Stimulated activated naive CD8-positive, alpha-beta T cell treated with anti-CD3 and anti-CD28 coated beads, Interleukin-15, amount 100 ng/mL, for 72 hours (primary cell): ENCODE measurements at regions not wholly inside any gene's neighbourhood (a gene's known extent, or its start where the extent isn't known, plus 50 kb on each side); places are given as distances from the start of the nearest gene placed in this dataset.
A peak's percentile ranks its signal among the peaks of the same experiment; 100 is the strongest.
"Not testable (repeated sequence)": the region's sequence is repeated elsewhere in the genome, so short reads cannot be mapped to it uniquely, and the experiment has no call there.

Source experiments
- ATAC-seq: fragments of 150-1000 bp; cut with Tn5 transposase; 2 replicates; pipeline ENCODE4 v1.10.0; 2021; ENCODE audit warnings: mild to moderate bottlenecking, moderate library complexity
- DNase-seq, 2 donors: peaks; one replicate each; pipeline ENCODE4 v3.0.0; 2021 to 2022
- H3K27ac Mint-ChIP-seq, 2 donors: one replicate each; pipeline ENCODE4 v1.8.0; 2022; ENCODE audit warnings: mild to moderate bottlenecking in 2 of 2, mixed read lengths in 2 of 2, moderate library complexity in 2 of 2
- H3K27me3 Mint-ChIP-seq: one replicate; pipeline ENCODE4 v1.8.0; 2022; ENCODE audit warnings: mixed read lengths
- H3K4me1 Mint-ChIP-seq: one replicate; pipeline ENCODE4 v1.8.0; 2022; ENCODE audit warnings: mild to moderate bottlenecking, mixed read lengths
- H3K4me3 Mint-ChIP-seq, 2 donors: one replicate each; pipeline ENCODE4 v1.8.0; 2022; ENCODE audit warnings: mild to moderate bottlenecking in 2 of 2, mixed read lengths in 2 of 2, moderate library complexity in 1 of 2
- H3K9me3 Mint-ChIP-seq, 2 donors: one replicate each; pipeline ENCODE4 v1.8.0; 2022; ENCODE audit warnings: mixed read lengths in 2 of 2

GRCh38 chr4:9679704-9680478 is 101.5 kb upstream of the DRD5 start:
- DNase-seq (no peak), ATAC-seq (no peak)
- H3K27me3 Mint-ChIP-seq = no peaks in the 10 kb centered on the region
- H3K9me3 Mint-ChIP-seq = no peaks in the 10 kb centered on the region
- no peaks in the 10 kb centered on the region for H3K4me1 Mint-ChIP-seq
- H3K4me3 Mint-ChIP-seq = no peak overlapping the region
- peak overlapping the region in 1 of 2 donors; percentile 34 for H3K27ac Mint-ChIP-seq

- H3K27ac Mint-ChIP-seq, H3K4me3 Mint-ChIP-seq, ATAC-seq, H3K27me3 Mint-ChIP-seq, DNase-seq, H3K4me1 Mint-ChIP-seq, H3K9me3 Mint-ChIP-seq: not testable (repeated sequence)
These were observed 98.3 kb upstream of the DRD5 start for GRCh38 chr4:9683174-9683573.

GRCh38 chr4:9685016-9685415 is 96.4 kb upstream of the DRD5 start:
- not testable (repeated sequence) for ATAC-seq, H3K4me3 Mint-ChIP-seq, H3K27me3 Mint-ChIP-seq, H3K9me3 Mint-ChIP-seq, DNase-seq, H3K4me1 Mint-ChIP-seq, H3K27ac Mint-ChIP-seq

- H3K9me3 Mint-ChIP-seq = no peaks in the 10 kb centered on the region
- ATAC-seq = no peak
- no peaks in the 10 kb centered on the region for H3K27me3 Mint-ChIP-seq
- no peak for DNase-seq
- no peak overlapping the region for H3K4me3 Mint-ChIP-seq
- peaks cover 2% of the 10 kb centered on the region for H3K4me1 Mint-ChIP-seq
- H3K27ac Mint-ChIP-seq = no peak overlapping the region
These were observed 95.7 kb upstream of the DRD5 start for GRCh38 chr4:9685692-9686091.

GRCh38 chr4:9690636-9691237 is 90.7 kb upstream of the DRD5 start:
- peak overlapping the region; percentile 75 to 80 for H3K4me3 Mint-ChIP-seq
- ATAC-seq, H3K27me3 Mint-ChIP-seq, DNase-seq, H3K9me3 Mint-ChIP-seq: not testable (repeated sequence)
- peak overlapping the region in 1 of 2 donors; percentile 92 for H3K27ac Mint-ChIP-seq
- H3K4me1 Mint-ChIP-seq = peaks cover 25% of the 10 kb centered on the region

GRCh38 chr4:9691238-9692065 is 90.0 kb upstream of the DRD5 start:
- Mint-ChIP-seq H3K4me1 (peaks cover 25% of the 10 kb centered on the region), H3K9me3 (no peaks in the 10 kb centered on the region), H3K27ac (peak overlapping the region; percentile 82 to 92), H3K27me3 (no peaks in the 10 kb centered on the region), H3K4me3 (peak overlapping the region; percentile 75 to 80)
- DNase-seq = peak; percentile 90 to 94
- peak; percentile 100 for ATAC-seq

GRCh38 chr4:9692791-9693491 is 88.5 kb upstream of the DRD5 start:
- H3K9me3 Mint-ChIP-seq, H3K27me3 Mint-ChIP-seq, ATAC-seq, DNase-seq, H3K4me3 Mint-ChIP-seq: not testable (repeated sequence)
- Mint-ChIP-seq H3K4me1 (peaks cover 25% of the 10 kb centered on the region), H3K27ac (peak overlapping the region in 1 of 2 donors; percentile 61)

- peak overlapping the region in 1 of 2 donors; percentile 67 for H3K27ac Mint-ChIP-seq
- DNase-seq, H3K9me3 Mint-ChIP-seq, H3K27me3 Mint-ChIP-seq, ATAC-seq, H3K4me3 Mint-ChIP-seq: not testable (repeated sequence)
- peaks cover 25% of the 10 kb centered on the region for H3K4me1 Mint-ChIP-seq
These were observed 87.0 kb upstream of the DRD5 start for GRCh38 chr4:9694403-9694802.

GRCh38 chr4:9695994-9696393 is 85.4 kb upstream of the DRD5 start:
- not testable (repeated sequence) for H3K27ac Mint-ChIP-seq, H3K9me3 Mint-ChIP-seq, H3K4me3 Mint-ChIP-seq, ATAC-seq, H3K27me3 Mint-ChIP-seq
- peaks cover 20% of the 10 kb centered on the region for H3K4me1 Mint-ChIP-seq
- DNase-seq = peak; percentile 33 to 36

- not testable (repeated sequence) for H3K9me3 Mint-ChIP-seq, H3K27ac Mint-ChIP-seq, DNase-seq, ATAC-seq, H3K4me3 Mint-ChIP-seq, H3K27me3 Mint-ChIP-seq
- peaks cover 18% of the 10 kb centered on the region for H3K4me1 Mint-ChIP-seq
These were observed 84.9 kb upstream of the DRD5 start for GRCh38 chr4:9696561-9696960.

- H3K4me3 Mint-ChIP-seq, H3K27ac Mint-ChIP-seq, H3K9me3 Mint-ChIP-seq, DNase-seq, H3K27me3 Mint-ChIP-seq, ATAC-seq: not testable (repeated sequence)
- peaks cover 11% of the 10 kb centered on the region for H3K4me1 Mint-ChIP-seq
These were observed 79.4 kb upstream of the DRD5 start for GRCh38 chr4:9702019-9702418.

GRCh38 chr4:9702696-9703095 is 78.7 kb upstream of the DRD5 start:
- peaks cover 11% of the 10 kb centered on the region for H3K4me1 Mint-ChIP-seq
- not testable (repeated sequence) for DNase-seq, H3K27ac Mint-ChIP-seq, H3K27me3 Mint-ChIP-seq, ATAC-seq, H3K9me3 Mint-ChIP-seq, H3K4me3 Mint-ChIP-seq

GRCh38 chr4:9703391-9703790 is 78.0 kb upstream of the DRD5 start:
- DNase-seq = peak; percentile 74 to 78
- peaks cover 11% of the 10 kb centered on the region for H3K4me1 Mint-ChIP-seq
- no peak for ATAC-seq
- H3K27ac Mint-ChIP-seq = no peak overlapping the region
- H3K9me3 Mint-ChIP-seq = no peaks in the 10 kb centered on the region
- H3K27me3 Mint-ChIP-seq = peaks cover 7% of the 10 kb centered on the region
- H3K4me3 Mint-ChIP-seq = no peak overlapping the region

GRCh38 chr4:9704126-9704525 is 77.3 kb upstream of the DRD5 start:
- ATAC-seq, H3K4me3 Mint-ChIP-seq, H3K27me3 Mint-ChIP-seq, H3K9me3 Mint-ChIP-seq, H3K27ac Mint-ChIP-seq, DNase-seq: not testable (repeated sequence)
- H3K4me1 Mint-ChIP-seq = peaks cover 11% of the 10 kb centered on the region
